ENCODE measurements at regions not wholly inside any gene's neighbourhood (a gene's known extent, or its start where the extent isn't known, plus 50 kb on each side); places are given as distances from the start of the nearest gene placed in this dataset.

GRCh38 chr6:144353871-144354314 lies 68.8 kb downstream of the UTRN start:
- TF ChIP-seq, protein P1, sequence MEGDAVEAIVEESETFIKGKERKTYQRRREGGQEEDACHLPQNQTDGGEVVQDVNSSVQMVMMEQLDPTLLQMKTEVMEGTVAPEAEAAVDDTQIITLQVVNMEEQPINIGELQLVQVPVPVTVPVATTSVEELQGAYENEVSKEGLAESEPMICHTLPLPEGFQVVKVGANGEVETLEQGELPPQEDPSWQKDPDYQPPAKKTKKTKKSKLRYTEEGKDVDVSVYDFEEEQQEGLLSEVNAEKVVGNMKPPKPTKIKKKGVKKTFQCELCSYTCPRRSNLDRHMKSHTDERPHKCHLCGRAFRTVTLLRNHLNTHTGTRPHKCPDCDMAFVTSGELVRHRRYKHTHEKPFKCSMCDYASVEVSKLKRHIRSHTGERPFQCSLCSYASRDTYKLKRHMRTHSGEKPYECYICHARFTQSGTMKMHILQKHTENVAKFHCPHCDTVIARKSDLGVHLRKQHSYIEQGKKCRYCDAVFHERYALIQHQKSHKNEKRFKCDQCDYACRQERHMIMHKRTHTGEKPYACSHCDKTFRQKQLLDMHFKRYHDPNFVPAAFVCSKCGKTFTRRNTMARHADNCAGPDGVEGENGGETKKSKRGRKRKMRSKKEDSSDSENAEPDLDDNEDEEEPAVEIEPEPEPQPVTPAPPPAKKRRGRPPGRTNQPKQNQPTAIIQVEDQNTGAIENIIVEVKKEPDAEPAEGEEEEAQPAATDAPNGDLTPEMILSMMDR (IDR thresholded peaks at IDR 0.05; ENCODE audit: low read depth, low read length, poor library complexity, severe bottlenecking), result no peak
- no peak for TF ChIP-seq EZH2phosphoT487 (IDR thresholded peaks at IDR 0.05; ENCODE audit: borderline replicate concordance, low read length)
